SK-N-SH treated with all-trans-retinoic acid at 6 μM for 48 hours (cell line): ENCODE measurements at regions not wholly inside any gene's neighbourhood (a gene's known extent, or its start where the extent isn't known, plus 50 kb on each side); places are given as distances from the start of the nearest gene placed in this dataset.

ENCODE experiments used
- ATAC-seq: fragments of 200-7000 bp; cut with Tn5 transposase; 3 replicates; pipeline ENCODE4 v1.9.1; 2020; ENCODE audit warnings: mild to moderate bottlenecking, moderate library complexity
- ARNTL ChIP-seq: fragments of 450-650 bp; formaldehyde crosslinking; IDR thresholded peaks from 2 replicates; pipeline ENCODE4 v1.5.0; 2020; ENCODE audit warnings: low read depth, mild to moderate bottlenecking, moderate library complexity, borderline replicate concordance
- BACH2 ChIP-seq: fragments of 250-450 bp; sonication (Bioruptor Pico); IDR thresholded peaks from 2 replicates; pipeline ENCODE4 v1.9.0; 2021; ENCODE audit warnings: mild to moderate bottlenecking, borderline replicate concordance
- CSDC2 ChIP-seq: fragments of 250-450 bp; sonication (Bioruptor Pico); IDR thresholded peaks from 2 replicates; pipeline ENCODE4 v1.5.0; 2020; ENCODE audit warnings: mild to moderate bottlenecking, moderate library complexity
- CSRNP3 ChIP-seq: fragments of 250-450 bp; sonication (Bioruptor Pico); IDR thresholded peaks from 2 replicates; pipeline ENCODE4 v1.5.1; 2021; ENCODE audit warnings: mild to moderate bottlenecking, moderate library complexity
- ESRRG ChIP-seq: fragments of 250-450 bp; sonication (Bioruptor Pico); IDR thresholded peaks from 2 replicates; pipeline ENCODE4 v1.6.1; 2021; ENCODE audit warnings: mild to moderate bottlenecking
- GLIS3 ChIP-seq: fragments of 250-450 bp; sonication (Bioruptor Pico); IDR thresholded peaks from 2 replicates; pipeline ENCODE4 v1.5.0; 2020; ENCODE audit warnings: mild to moderate bottlenecking, moderate library complexity
- ISL1 ChIP-seq: fragments of 250-450 bp; sonication (Bioruptor Pico); IDR thresholded peaks from 2 replicates; pipeline ENCODE4 v2.1.2; 2022; ENCODE audit warnings: mild to moderate bottlenecking, moderate library complexity
- OSR1 ChIP-seq: fragments of 250-450 bp; sonication (Bioruptor Pico); IDR thresholded peaks from 2 replicates; pipeline ENCODE4 v1.8.0; 2022; ENCODE audit warnings: moderate library complexity, mild to moderate bottlenecking, inconsistent platforms
- PPARA ChIP-seq: fragments of 250-450 bp; sonication (Bioruptor Pico); IDR thresholded peaks from 2 replicates; pipeline ENCODE4 v1.5.0; 2020; ENCODE audit warnings: mild to moderate bottlenecking, borderline replicate concordance
- RARB ChIP-seq: fragments of 250-450 bp; sonication (Bioruptor Pico); IDR thresholded peaks from 2 replicates; pipeline ENCODE4 v1.8.0; 2021; ENCODE audit warnings: mild to moderate bottlenecking, moderate library complexity
- SNAI2 ChIP-seq: fragments of 250-450 bp; sonication (Bioruptor Pico); IDR thresholded peaks from 2 replicates; pipeline ENCODE4 v1.5.0; 2020; ENCODE audit warnings: mild to moderate bottlenecking, moderate library complexity
- TCF4 ChIP-seq: fragments of 250-450 bp; sonication (Bioruptor Pico); IDR thresholded peaks from 2 replicates; pipeline ENCODE4 v1.8.0; 2021; ENCODE audit warnings: mild to moderate bottlenecking, moderate library complexity, borderline replicate concordance
- TOX ChIP-seq: fragments of 250-450 bp; sonication (Bioruptor Pico); IDR thresholded peaks from 2 replicates; pipeline ENCODE4 v1.8.0; 2021; ENCODE audit warnings: mild to moderate bottlenecking, moderate library complexity, borderline replicate concordance
- TSHZ2 ChIP-seq: fragments of 250-450 bp; sonication (Bioruptor Pico); IDR thresholded peaks from 2 replicates; pipeline ENCODE4 v1.5.0; 2020; ENCODE audit warnings: mild to moderate bottlenecking, moderate library complexity
- ZC3H10 ChIP-seq: fragments of 250-450 bp; sonication (Bioruptor Pico); IDR thresholded peaks from 2 replicates; pipeline ENCODE4 v1.5.1; 2021; ENCODE audit warnings: mild to moderate bottlenecking, moderate library complexity
- ZFP30 ChIP-seq: fragments of 450-650 bp; formaldehyde crosslinking; IDR thresholded peaks from 2 replicates; pipeline ENCODE4 v1.5.0; 2022; ENCODE audit warnings: mild to moderate bottlenecking, moderate library complexity
- ZNF565 ChIP-seq: fragments of 450-650 bp; formaldehyde crosslinking; conservative IDR thresholded peaks from 2 replicates; pipeline ENCODE4 v1.5.0; 2020; ENCODE audit warnings: low read depth, mild to moderate bottlenecking, moderate library complexity
- ZNF70 ChIP-seq: fragments of 450-650 bp; formaldehyde crosslinking; IDR thresholded peaks from 2 replicates; pipeline ENCODE4 v1.5.0; 2020; ENCODE audit warnings: mild to moderate bottlenecking, moderate library complexity
- ZNF8 ChIP-seq: fragments of 450-650 bp; formaldehyde crosslinking; IDR thresholded peaks from 2 replicates; pipeline ENCODE4 v1.5.0; 2020; ENCODE audit warnings: mild to moderate bottlenecking, moderate library complexity
- TF ChIP-seq, protein P1 (sequence below): fragments of 250-450 bp; sonication (Bioruptor Pico); IDR thresholded peaks from 2 replicates; pipeline ENCODE4 v1.5.1; 2020; ENCODE audit warnings: low read depth, mild to moderate bottlenecking, moderate library complexity
- TF ChIP-seq, protein P2 (sequence below): fragments of 250-450 bp; sonication (Bioruptor Pico); IDR thresholded peaks from 2 replicates; pipeline ENCODE4 v1.8.0; 2021; ENCODE audit warnings: low read depth, mild to moderate bottlenecking, moderate library complexity, borderline replicate concordance
- TF ChIP-seq, protein P3 (sequence below): fragments of 250-450 bp; sonication (Bioruptor Pico); IDR thresholded peaks from 2 replicates; pipeline ENCODE4 v1.8.0; 2020; ENCODE audit warnings: mild to moderate bottlenecking, moderate library complexity, borderline replicate concordance

- TF ChIP-seq ZNF70 (CRISPR knock-in tag), result no peak
- no peak for TF ChIP-seq PPARA (CRISPR knock-in tag)
- TF ChIP-seq, protein P1, sequence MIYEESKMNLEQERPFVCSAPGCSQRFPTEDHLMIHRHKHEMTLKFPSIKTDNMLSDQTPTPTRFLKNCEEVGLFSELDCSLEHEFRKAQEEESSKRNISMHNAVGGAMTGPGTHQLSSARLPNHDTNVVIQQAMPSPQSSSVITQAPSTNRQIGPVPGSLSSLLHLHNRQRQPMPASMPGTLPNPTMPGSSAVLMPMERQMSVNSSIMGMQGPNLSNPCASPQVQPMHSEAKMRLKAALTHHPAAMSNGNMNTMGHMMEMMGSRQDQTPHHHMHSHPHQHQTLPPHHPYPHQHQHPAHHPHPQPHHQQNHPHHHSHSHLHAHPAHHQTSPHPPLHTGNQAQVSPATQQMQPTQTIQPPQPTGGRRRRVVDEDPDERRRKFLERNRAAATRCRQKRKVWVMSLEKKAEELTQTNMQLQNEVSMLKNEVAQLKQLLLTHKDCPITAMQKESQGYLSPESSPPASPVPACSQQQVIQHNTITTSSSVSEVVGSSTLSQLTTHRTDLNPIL (CRISPR knock-in tag), result no peak
- no peak for TF ChIP-seq ISL1 (CRISPR knock-in tag)
- TF ChIP-seq BACH2, result no peak
- no peak for TF ChIP-seq RARB (CRISPR knock-in tag)
- TF ChIP-seq ZC3H10 (CRISPR knock-in tag), result no peak
- TF ChIP-seq ZFP30 (CRISPR knock-in tag), result no peak
- TF ChIP-seq ZNF565 (CRISPR knock-in tag), result no peak
- TF ChIP-seq TSHZ2 (CRISPR knock-in tag), result no peak
- no peak for TF ChIP-seq TOX
- no peak for TF ChIP-seq OSR1
- TF ChIP-seq ARNTL (CRISPR knock-in tag), result no peak
- TF ChIP-seq ESRRG (CRISPR knock-in tag), result no peak
- TF ChIP-seq SNAI2 (CRISPR knock-in tag), result no peak
- TF ChIP-seq, protein P2, sequence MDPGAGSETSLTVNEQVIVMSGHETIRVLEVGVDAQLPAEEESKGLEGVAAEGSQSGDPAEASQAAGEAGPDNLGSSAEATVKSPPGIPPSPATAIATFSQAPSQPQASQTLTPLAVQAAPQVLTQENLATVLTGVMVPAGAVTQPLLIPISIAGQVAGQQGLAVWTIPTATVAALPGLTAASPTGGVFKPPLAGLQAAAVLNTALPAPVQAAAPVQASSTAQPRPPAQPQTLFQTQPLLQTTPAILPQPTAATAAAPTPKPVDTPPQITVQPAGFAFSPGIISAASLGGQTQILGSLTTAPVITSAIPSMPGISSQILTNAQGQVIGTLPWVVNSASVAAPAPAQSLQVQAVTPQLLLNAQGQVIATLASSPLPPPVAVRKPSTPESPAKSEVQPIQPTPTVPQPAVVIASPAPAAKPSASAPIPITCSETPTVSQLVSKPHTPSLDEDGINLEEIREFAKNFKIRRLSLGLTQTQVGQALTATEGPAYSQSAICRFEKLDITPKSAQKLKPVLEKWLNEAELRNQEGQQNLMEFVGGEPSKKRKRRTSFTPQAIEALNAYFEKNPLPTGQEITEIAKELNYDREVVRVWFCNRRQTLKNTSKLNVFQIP (CRISPR knock-in tag), result no peak
- no peak for TF ChIP-seq GLIS3 (CRISPR knock-in tag)
- no peak for TF ChIP-seq TCF4
- TF ChIP-seq CSRNP3 (CRISPR knock-in tag), result no peak
- TF ChIP-seq ZNF8 (CRISPR knock-in tag), result no peak
- TF ChIP-seq, all 23 proteins: peak for 0
- no peak for ATAC-seq
Measured at GRCh38 chr7:156430109-156430508, 210.5 kb upstream of the RNF32 start.

GRCh38 chr7:156429514-156429913 is 211.1 kb upstream of the RNF32 start:
- TF ChIP-seq CSDC2 (CRISPR knock-in tag) (no peak), CSRNP3 (CRISPR knock-in tag) (no peak), ZNF8 (CRISPR knock-in tag) (no peak), ZFP30 (CRISPR knock-in tag) (no peak), TCF4 (no peak), BACH2 (no peak), GLIS3 (CRISPR knock-in tag) (no peak), RARB (CRISPR knock-in tag) (no peak), OSR1 (no peak), TSHZ2 (CRISPR knock-in tag) (no peak)
- TF ChIP-seq, protein P2 (CRISPR knock-in tag), result no peak
- TF ChIP-seq, protein P1 (CRISPR knock-in tag), result no peak
- TF ChIP-seq, protein P3, sequence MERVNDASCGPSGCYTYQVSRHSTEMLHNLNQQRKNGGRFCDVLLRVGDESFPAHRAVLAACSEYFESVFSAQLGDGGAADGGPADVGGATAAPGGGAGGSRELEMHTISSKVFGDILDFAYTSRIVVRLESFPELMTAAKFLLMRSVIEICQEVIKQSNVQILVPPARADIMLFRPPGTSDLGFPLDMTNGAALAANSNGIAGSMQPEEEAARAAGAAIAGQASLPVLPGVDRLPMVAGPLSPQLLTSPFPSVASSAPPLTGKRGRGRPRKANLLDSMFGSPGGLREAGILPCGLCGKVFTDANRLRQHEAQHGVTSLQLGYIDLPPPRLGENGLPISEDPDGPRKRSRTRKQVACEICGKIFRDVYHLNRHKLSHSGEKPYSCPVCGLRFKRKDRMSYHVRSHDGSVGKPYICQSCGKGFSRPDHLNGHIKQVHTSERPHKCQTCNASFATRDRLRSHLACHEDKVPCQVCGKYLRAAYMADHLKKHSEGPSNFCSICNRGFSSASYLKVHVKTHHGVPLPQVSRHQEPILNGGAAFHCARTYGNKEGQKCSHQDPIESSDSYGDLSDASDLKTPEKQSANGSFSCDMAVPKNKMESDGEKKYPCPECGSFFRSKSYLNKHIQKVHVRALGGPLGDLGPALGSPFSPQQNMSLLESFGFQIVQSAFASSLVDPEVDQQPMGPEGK (CRISPR knock-in tag), result no peak
- ATAC-seq, result no peak
